ENCODE measurements at regions not wholly inside any gene's neighbourhood (a gene's known extent, or its start where the extent isn't known, plus 50 kb on each side); places are given as distances from the start of the nearest gene placed in this dataset.

- Histone ChIP-seq H4K20me1 (replicated peaks in 1 of 2; ENCODE audit: control insufficient read depth in 1 of 2, insufficient read depth in 2 of 2, low read length in 2 of 2) (no peaks in the 10 kb centered on the region), H2BK15ac (ENCODE audit: low read length) (no peak overlapping the region), H4K8ac (ENCODE audit: extremely low read depth, insufficient read depth, low read length) (no peak overlapping the region), H2BK12ac (ENCODE audit: low read depth, low read length) (no peak overlapping the region), H3K27ac (ENCODE audit: low read depth, low read length) (no peak overlapping the region), H3K4ac (replicated peaks; ENCODE audit: insufficient read length, low read depth, low read length) (no peak overlapping the region), H3K9me3 (ENCODE audit: insufficient read depth in 2 of 2, low read depth in 1 of 2, low read length in 1 of 2) (peaks cover 0 to 3% of the 10 kb centered on the region in 2 experiments; a peak in 1 of 4 replicates), H2BK120ac (replicated peaks; ENCODE audit: low read depth, low read length) (no peak overlapping the region), H2AFZ (ENCODE audit: low read length) (no peak overlapping the region), H2AK5ac (ENCODE audit: low read depth, low read length) (no peak overlapping the region; the same call in 1 of the 2 replicates), H4K5ac (ENCODE audit: insufficient read length, low read depth, low read length) (no peak overlapping the region), H3K27me3 (replicated peaks in 1 of 4; ENCODE audit: control insufficient read depth in 3 of 4, extremely low read depth in 1 of 4, insufficient read depth in 3 of 4, low read length in 3 of 4) (no peaks in the 10 kb centered on the region), H3K23me2 (ENCODE audit: low read depth, low read length) (no peaks in the 10 kb centered on the region), H2BK20ac (ENCODE audit: low read length) (0 out of 2 replicates have a peak overlapping the region, but pooled peaks have one; percentile 61), H3K79me1 (ENCODE audit: low read depth, low read length) (no peaks in the 10 kb centered on the region), H3K79me2 (ENCODE audit: control insufficient read depth in 1 of 2, insufficient read depth in 2 of 2, low read length in 2 of 2) (no peaks in the 10 kb centered on the region), H3K56ac (replicated peaks; ENCODE audit: insufficient read length, low read depth, low read length) (no peak overlapping the region), H3K36me3 (ENCODE audit: control insufficient read depth in 2 of 4, insufficient read depth in 4 of 4, low read length in 3 of 4) (no peaks in the 10 kb centered on the region), H3K4me3 (ENCODE audit: extremely low read depth in 1 of 4, insufficient read depth in 2 of 4, low read depth in 3 of 4, low read length in 4 of 4) (no peak overlapping the region), H2BK5ac (ENCODE audit: low read depth, low read length) (no peak overlapping the region), H3K4me1 (replicated peaks in 1 of 4; ENCODE audit: control insufficient read depth in 3 of 4, insufficient read depth in 4 of 4, low read length in 3 of 4) (no peaks in the 10 kb centered on the region; a peak in 1 of 7 replicates), H3K4me2 (ENCODE audit: insufficient read depth in 1 of 2, low read depth in 2 of 2, low read length in 2 of 2) (no peak overlapping the region), H3K14ac (ENCODE audit: insufficient read length) (no peak overlapping the region), H3K18ac (ENCODE audit: extremely low read depth, low read length) (no peak overlapping the region), H3K9ac (replicated peaks in 1 of 4; ENCODE audit: extremely low read depth in 1 of 4, low read depth in 3 of 4, low read length in 3 of 4) (no peak overlapping the region), H3K23ac (ENCODE audit: insufficient read length) (no peak overlapping the region), H4K91ac (replicated peaks; ENCODE audit: insufficient read length, low read length) (no peak overlapping the region)
- ChIA-PET POLR2A (ENCODE audit: partially characterized antibody) (no interaction called here), CTCF (ENCODE audit: partially characterized antibody) (no interaction called here)
- WGBS, 2 experiments (ENCODE audit: extremely low coverage in 1 of 2, insufficient coverage in 1 of 2, insufficient read length in 1 of 2, insufficient replicate concordance in 2 of 2, low coverage in 1 of 2, low lambda C conversion rate in 2 of 2, missing lambda C conversion rate in 1 of 2), result 93% methylated on average over 1 of the region's 1 CpG; no CpG with 5 or more reads in 1 of the 2 experiments
- DNase-seq (ENCODE audit: low read depth in 1 of 2, low spot score in 2 of 2) (no peak), FAIRE-seq (no peak)
- TF ChIP-seq HDAC6 (IDR thresholded peaks at IDR 0.05; ENCODE audit: low read depth, low read length) (no peak), TEAD4 (IDR thresholded peaks at IDR 0.05; ENCODE audit: low read depth, low read length) (no peak), SP1 (IDR thresholded peaks at IDR 0.05; ENCODE audit: low read depth, low read length) (no peak)
Measured at GRCh38 chr11:109184376-109184775, 237.6 kb upstream of the C11orf87 start.
